K562 (cell line): ENCODE measurements at regions not wholly inside any gene's neighbourhood (a gene's known extent, or its start where the extent isn't known, plus 50 kb on each side); places are given as distances from the start of the nearest gene placed in this dataset.

Experiments
- ARID1B ChIP-seq: fragments of 450-650 bp; IDR thresholded peaks from 2 replicates; pipeline ENCODE4 v1.6.1; 2016; ENCODE audit warnings: antibody characterized with exemption, mild to moderate bottlenecking, inconsistent platforms
- DMBX1 ChIP-seq: fragments of 250-450 bp; sonication (Bioruptor Pico); IDR thresholded peaks from 2 replicates; pipeline ENCODE4 v1.8.0; 2022; ENCODE audit warnings: inconsistent platforms, mild to moderate bottlenecking, moderate library complexity, borderline replicate concordance
- ETV1 ChIP-seq: fragments of 450-650 bp; conservative IDR thresholded peaks from 2 replicates; pipeline ENCODE4 v1.6.1; 2016; ENCODE audit warnings: missing genetic modification characterization, control low read depth, low read depth, missing compliant biosample characterization
- RAD21 ChIP-seq, 2 experiments: fragments of 250-450 bp in 1 of 2; fragments of 450-650 bp in 1 of 2; sonication (Bioruptor Pico) in 1 of 2; formaldehyde crosslinking in 1 of 2; IDR thresholded peaks in 1 of 2; conservative IDR thresholded peaks in 1 of 2; 2 replicates each; pipeline versions ENCODE4 v1.4.0 to v1.8.0; 2020 to 2022; ENCODE audit warnings: mild to moderate bottlenecking in 2 of 2, moderate library complexity in 1 of 2
- SOX6 ChIP-seq: fragments of 450-650 bp; IDR thresholded peaks from 2 replicates; pipeline ENCODE4 v1.6.1; 2014; ENCODE audit warnings: mild to moderate bottlenecking
- TRIM24 ChIP-seq, 2 experiments: fragments of 450-650 bp; IDR thresholded peaks; 2 replicates each; pipeline ENCODE4 v1.6.1; 2016
- ZNF23 ChIP-seq: fragments of 250-450 bp; sonication (Bioruptor Pico); IDR thresholded peaks from 2 replicates; pipeline ENCODE4 v1.4.0; 2020; ENCODE audit warnings: mild to moderate bottlenecking
- ZNF41 ChIP-seq: fragments of 250-450 bp; sonication (Bioruptor Pico); conservative IDR thresholded peaks from 2 replicates; pipeline ENCODE4 v1.4.0; 2020; ENCODE audit warnings: mild to moderate bottlenecking
- TF ChIP-seq, protein P1 (sequence below): sonication (generic); IDR thresholded peaks from 2 replicates; pipeline ENCODE4 v1.6.1; 2016
- TF ChIP-seq, protein P2 (sequence below): fragments of 450-650 bp; IDR thresholded peaks from 2 replicates; pipeline ENCODE4 v1.6.1; 2016; ENCODE audit warnings: antibody characterized with exemption

DNA sequence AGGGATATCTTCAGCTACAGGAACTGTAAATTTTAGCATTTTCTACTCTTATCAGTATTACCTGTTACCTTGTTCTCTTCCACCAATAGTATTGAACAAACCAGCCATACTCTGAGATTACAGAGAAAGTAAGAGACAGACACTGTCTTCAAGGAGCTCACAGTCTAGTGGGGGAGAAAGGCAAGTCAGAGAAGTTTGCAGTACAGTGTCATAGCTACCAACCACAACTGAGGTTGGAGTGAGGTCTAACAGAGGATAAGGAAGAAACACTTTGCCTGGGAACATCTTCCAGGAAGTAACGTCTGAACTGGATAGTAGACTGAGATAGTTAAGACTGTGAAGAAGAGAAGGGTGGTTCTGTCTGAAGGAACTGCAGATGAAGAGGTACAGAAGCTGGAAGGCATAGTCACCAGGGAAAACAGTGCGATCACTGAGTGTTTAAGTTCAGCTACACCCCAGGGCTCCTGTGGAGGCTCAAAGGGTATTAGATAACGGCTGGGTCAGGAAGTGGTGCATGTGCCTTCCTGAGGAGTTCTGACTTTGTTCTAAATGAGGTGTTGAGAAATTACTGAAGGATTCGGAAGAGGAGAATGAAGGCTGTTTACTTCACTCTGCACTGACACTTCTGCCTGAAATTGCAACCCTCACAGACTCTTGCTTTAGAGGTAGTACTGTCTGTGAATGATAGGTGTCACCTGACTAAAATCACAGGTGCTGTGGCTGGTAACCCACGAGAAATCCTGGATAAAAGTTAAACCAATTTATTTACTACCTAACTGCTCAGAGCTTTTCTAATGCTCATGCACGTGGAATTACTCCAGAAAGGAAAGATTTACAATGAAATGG is 841.6 kb downstream of the MAT2B start (continued):
- 0 out of 4 replicates have a peak, but pooled peaks of 1 of the 2 experiments have one; percentile 17 for TF ChIP-seq RAD21 (CRISPR knock-in tag; conservative IDR thresholded peaks at IDR 0.05 in 1 of 2, IDR thresholded peaks at IDR 0.05 in 1 of 2)
- TF ChIP-seq DMBX1 (CRISPR knock-in tag), result peak; percentile 16; the same call in 1 of the 2 replicates
- TF ChIP-seq, protein P1, sequence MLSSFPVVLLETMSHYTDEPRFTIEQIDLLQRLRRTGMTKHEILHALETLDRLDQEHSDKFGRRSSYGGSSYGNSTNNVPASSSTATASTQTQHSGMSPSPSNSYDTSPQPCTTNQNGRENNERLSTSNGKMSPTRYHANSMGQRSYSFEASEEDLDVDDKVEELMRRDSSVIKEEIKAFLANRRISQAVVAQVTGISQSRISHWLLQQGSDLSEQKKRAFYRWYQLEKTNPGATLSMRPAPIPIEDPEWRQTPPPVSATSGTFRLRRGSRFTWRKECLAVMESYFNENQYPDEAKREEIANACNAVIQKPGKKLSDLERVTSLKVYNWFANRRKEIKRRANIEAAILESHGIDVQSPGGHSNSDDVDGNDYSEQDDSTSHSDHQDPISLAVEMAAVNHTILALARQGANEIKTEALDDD, result peak; percentile 74
- TF ChIP-seq TRIM24 (IDR thresholded peaks at IDR 0.05), result peak in 1 of 2 experiments; percentile 11; a peak in 1 of 4 replicates
- TF ChIP-seq ZNF41 (CRISPR knock-in tag), result no peak
- TF ChIP-seq ETV1, result peak; percentile 81
- peak; percentile 60; the same call in 1 of the 2 replicates for TF ChIP-seq SOX6
- TF ChIP-seq, protein P2, sequence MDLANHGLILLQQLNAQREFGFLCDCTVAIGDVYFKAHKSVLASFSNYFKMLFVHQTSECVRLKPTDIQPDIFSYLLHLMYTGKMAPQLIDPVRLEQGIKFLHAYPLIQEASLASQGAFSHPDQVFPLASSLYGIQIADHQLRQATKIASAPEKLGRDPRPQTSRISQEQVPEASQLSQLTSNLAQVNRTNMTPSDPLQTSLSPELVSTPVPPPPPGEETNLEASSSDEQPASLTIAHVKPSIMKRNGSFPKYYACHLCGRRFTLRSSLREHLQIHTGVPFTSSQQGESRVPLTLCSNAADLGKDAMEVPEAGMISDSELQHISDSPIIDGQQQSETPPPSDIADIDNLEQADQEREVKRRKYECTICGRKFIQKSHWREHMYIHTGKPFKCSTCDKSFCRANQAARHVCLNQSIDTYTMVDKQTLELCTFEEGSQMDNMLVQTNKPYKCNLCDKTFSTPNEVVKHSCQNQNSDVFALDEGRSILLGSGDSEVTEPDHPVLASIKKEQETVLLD, result no peak; the same call in 1 of the 2 replicates
- TF ChIP-seq ARID1B, result peak; percentile 47; the same call in 1 of the 2 replicates
- TF ChIP-seq ZNF23 (CRISPR knock-in tag), result no peak
